ENCODE measurements at regions not wholly inside any gene's neighbourhood (a gene's known extent, or its start where the extent isn't known, plus 50 kb on each side); places are given as distances from the start of the nearest gene placed in this dataset.
"Not testable (repeated sequence)": the region's sequence is repeated elsewhere in the genome, so short reads cannot be mapped to it uniquely, and the experiment has no call there.

- H3K56ac ChIP-seq (ENCODE audit: insufficient read length, low read depth, low read length); H4K8ac ChIP-seq (replicated peaks; ENCODE audit: insufficient read length, low read depth, low read length); H2AFZ ChIP-seq (ENCODE audit: low read length); H3K27ac ChIP-seq (ENCODE audit: insufficient read length, low read depth, low read length); H3K79me2 ChIP-seq (ENCODE audit: insufficient read depth, low read length); H3K23ac ChIP-seq (ENCODE audit: insufficient read length, low read depth, low read length); H3K4me2 ChIP-seq (ENCODE audit: insufficient read depth, insufficient read length, low read length); H3K27ac Mint-ChIP-seq; H3K9me3 Mint-ChIP-seq; H2BK120ac ChIP-seq (ENCODE audit: low read depth, low read length, poor library complexity, severe bottlenecking); H4K91ac ChIP-seq (ENCODE audit: insufficient read length, low read depth, low read length); H2BK5ac ChIP-seq (ENCODE audit: insufficient read length, low read length); H3K9ac ChIP-seq (ENCODE audit: extremely low read depth, insufficient read length, low read length); H3K23me2 ChIP-seq (ENCODE audit: insufficient read length, low read depth, low read length, poor library complexity, severe bottlenecking); H3K4me1 ChIP-seq (ENCODE audit: insufficient read depth, low read length); H3K9me3 ChIP-seq (ENCODE audit: control insufficient read depth, low read depth, low read length); H3T11ph ChIP-seq (ENCODE audit: low read length); DNase-seq; H3K4ac ChIP-seq (ENCODE audit: low read depth, low read length); H2BK15ac ChIP-seq (ENCODE audit: low read depth, low read length); H4K5ac ChIP-seq (ENCODE audit: insufficient read length, low read depth, low read length); H3K4me3 Mint-ChIP-seq; H3K14ac ChIP-seq (ENCODE audit: insufficient read depth, low read length); H3K27me3 ChIP-seq (ENCODE audit: insufficient read depth, low read length); H3K27me3 Mint-ChIP-seq (ENCODE audit: low read depth); H2BK20ac ChIP-seq (ENCODE audit: low read depth, low read length, poor library complexity, severe bottlenecking); H2BK12ac ChIP-seq (ENCODE audit: insufficient read length, low read depth, low read length); H4K20me1 ChIP-seq (ENCODE audit: control insufficient read depth, insufficient read depth, insufficient read length); H3K36me3 Mint-ChIP-seq (ENCODE audit: insufficient read depth in 1 of 3, low read depth in 3 of 3); H2AK5ac ChIP-seq (ENCODE audit: insufficient read length, low read length); H3K79me1 ChIP-seq (ENCODE audit: insufficient read depth, low read depth, low read length, poor library complexity, severe bottlenecking); H3K4me1 Mint-ChIP-seq; H3K18ac ChIP-seq (ENCODE audit: insufficient read length, low read depth, low read length): not testable (repeated sequence)
- WGBS (ENCODE audit: extremely low coverage, insufficient read length, low lambda C conversion rate) = no CpG with 5 or more reads among the region's 68 CpGs
These were observed 69.2 kb upstream of the NOTCH2NLA start for GRCh38 chr1:146297781-146298574.

GRCh38 chr1:146292940-146293936 lies 64.4 kb upstream of the NOTCH2NLA start:
- H3K18ac ChIP-seq (ENCODE audit: insufficient read length, low read depth, low read length); H4K5ac ChIP-seq (ENCODE audit: insufficient read length, low read depth, low read length); H3K23ac ChIP-seq (ENCODE audit: insufficient read length, low read depth, low read length); H3K79me2 ChIP-seq (ENCODE audit: insufficient read depth, low read length); H3K4me2 ChIP-seq (ENCODE audit: insufficient read depth, insufficient read length, low read length); H3K14ac ChIP-seq (ENCODE audit: insufficient read depth, low read length); H3T11ph ChIP-seq (ENCODE audit: low read length); DNase-seq; H2BK5ac ChIP-seq (ENCODE audit: insufficient read length, low read length); H3K9me3 Mint-ChIP-seq; H2BK120ac ChIP-seq (ENCODE audit: low read depth, low read length, poor library complexity, severe bottlenecking); H3K56ac ChIP-seq (ENCODE audit: insufficient read length, low read depth, low read length); H2BK12ac ChIP-seq (ENCODE audit: insufficient read length, low read depth, low read length); H3K4ac ChIP-seq (ENCODE audit: low read depth, low read length); H2AFZ ChIP-seq (ENCODE audit: low read length); H3K23me2 ChIP-seq (ENCODE audit: insufficient read length, low read depth, low read length, poor library complexity, severe bottlenecking); H2BK20ac ChIP-seq (ENCODE audit: low read depth, low read length, poor library complexity, severe bottlenecking); H3K4me1 Mint-ChIP-seq; H2AK5ac ChIP-seq (ENCODE audit: insufficient read length, low read length); H3K4me3 Mint-ChIP-seq; H4K20me1 ChIP-seq (ENCODE audit: control insufficient read depth, insufficient read depth, insufficient read length); H3K27ac ChIP-seq (ENCODE audit: insufficient read length, low read depth, low read length); H4K8ac ChIP-seq (replicated peaks; ENCODE audit: insufficient read length, low read depth, low read length); H3K9me3 ChIP-seq (ENCODE audit: control insufficient read depth, low read depth, low read length); H3K27me3 ChIP-seq (ENCODE audit: insufficient read depth, low read length); H3K4me1 ChIP-seq (ENCODE audit: insufficient read depth, low read length); H3K79me1 ChIP-seq (ENCODE audit: insufficient read depth, low read depth, low read length, poor library complexity, severe bottlenecking); H3K27ac Mint-ChIP-seq; H3K9ac ChIP-seq (ENCODE audit: extremely low read depth, insufficient read length, low read length); H3K27me3 Mint-ChIP-seq (ENCODE audit: low read depth); H3K36me3 Mint-ChIP-seq (ENCODE audit: insufficient read depth in 1 of 3, low read depth in 3 of 3); H2BK15ac ChIP-seq (ENCODE audit: low read depth, low read length); H4K91ac ChIP-seq (ENCODE audit: insufficient read length, low read depth, low read length): not testable (repeated sequence)
- WGBS (ENCODE audit: extremely low coverage, insufficient read length, low lambda C conversion rate) = no CpG with 5 or more reads among the region's 9 CpGs
